Loucy (cell line): ENCODE measurements at regions not wholly inside any gene's neighbourhood (a gene's known extent, or its start where the extent isn't known, plus 50 kb on each side); places are given as distances from the start of the nearest gene placed in this dataset.

ENCODE experiments used
- EZH2phosphoT487 ChIP-seq: fragments of 200-600 bp; IDR thresholded peaks from 2 replicates; pipeline ENCODE4 v1.6.1; 2018; ENCODE audit warnings: antibody characterized with exemption, mild to moderate bottlenecking, moderate library complexity, borderline replicate concordance
- TF ChIP-seq, protein P1 (sequence below): fragments of 200-600 bp; sonication (generic); conservative IDR thresholded peaks from 2 replicates; pipeline ENCODE4 v1.5.1; 2014; ENCODE audit warnings: mild to moderate bottlenecking, antibody characterized with exemption, low read length

DNA sequence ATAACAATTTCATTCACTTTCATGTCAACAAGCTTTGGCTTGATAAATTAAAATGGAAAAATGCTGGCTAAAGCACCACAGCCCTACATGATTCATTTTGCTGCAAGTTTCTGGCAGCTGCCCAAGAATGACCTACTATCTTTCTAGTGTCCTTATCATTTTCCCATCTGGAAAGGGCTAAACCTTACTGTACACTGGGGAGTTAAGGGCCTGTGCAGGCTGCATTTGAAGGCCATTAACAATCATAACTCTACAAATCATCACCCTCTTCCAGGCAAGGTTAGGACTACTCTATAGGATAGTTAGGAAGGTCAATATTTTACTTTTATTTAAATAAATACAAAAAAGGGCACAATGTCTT is 579.7 kb upstream of the ZNF608 start:
- TF ChIP-seq, protein P1, sequence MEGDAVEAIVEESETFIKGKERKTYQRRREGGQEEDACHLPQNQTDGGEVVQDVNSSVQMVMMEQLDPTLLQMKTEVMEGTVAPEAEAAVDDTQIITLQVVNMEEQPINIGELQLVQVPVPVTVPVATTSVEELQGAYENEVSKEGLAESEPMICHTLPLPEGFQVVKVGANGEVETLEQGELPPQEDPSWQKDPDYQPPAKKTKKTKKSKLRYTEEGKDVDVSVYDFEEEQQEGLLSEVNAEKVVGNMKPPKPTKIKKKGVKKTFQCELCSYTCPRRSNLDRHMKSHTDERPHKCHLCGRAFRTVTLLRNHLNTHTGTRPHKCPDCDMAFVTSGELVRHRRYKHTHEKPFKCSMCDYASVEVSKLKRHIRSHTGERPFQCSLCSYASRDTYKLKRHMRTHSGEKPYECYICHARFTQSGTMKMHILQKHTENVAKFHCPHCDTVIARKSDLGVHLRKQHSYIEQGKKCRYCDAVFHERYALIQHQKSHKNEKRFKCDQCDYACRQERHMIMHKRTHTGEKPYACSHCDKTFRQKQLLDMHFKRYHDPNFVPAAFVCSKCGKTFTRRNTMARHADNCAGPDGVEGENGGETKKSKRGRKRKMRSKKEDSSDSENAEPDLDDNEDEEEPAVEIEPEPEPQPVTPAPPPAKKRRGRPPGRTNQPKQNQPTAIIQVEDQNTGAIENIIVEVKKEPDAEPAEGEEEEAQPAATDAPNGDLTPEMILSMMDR, result no peak
- no peak for TF ChIP-seq EZH2phosphoT487
